ENCODE measurements at regions not wholly inside any gene's neighbourhood (a gene's known extent, or its start where the extent isn't known, plus 50 kb on each side); places are given as distances from the start of the nearest gene placed in this dataset.

DNA sequence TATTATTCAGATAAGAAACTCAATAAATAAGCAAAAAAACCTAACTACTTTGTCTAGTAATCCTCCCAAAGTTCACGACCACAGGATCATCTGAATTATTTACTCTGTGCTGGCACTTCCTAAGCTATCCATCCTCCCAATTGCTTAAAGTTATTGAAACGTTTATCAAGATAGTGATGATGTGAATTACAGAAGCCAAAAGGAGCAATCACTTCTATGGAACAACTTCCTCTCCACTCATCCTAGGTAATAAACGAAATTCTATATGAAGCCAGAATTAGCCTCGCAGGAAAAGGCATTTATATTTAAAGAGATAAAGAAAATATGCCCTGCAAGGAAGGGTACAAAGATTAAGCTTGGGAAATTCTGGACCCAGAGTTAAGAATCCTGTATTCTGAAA is 475.4 kb downstream of the NLGN4X start:
- Histone ChIP-seq H3K27ac (ENCODE audit: low read depth, low read length) (no peak overlapping the region), H3K9ac (ENCODE audit: low read length) (no peak overlapping the region), H3K4me3 (ENCODE audit: low read length) (no peak overlapping the region), H3K27me3 (ENCODE audit: control insufficient read depth, insufficient read depth, low read length) (no peaks in the 10 kb centered on the region), H3K4me1 (ENCODE audit: control insufficient read depth, insufficient read depth, low read length) (no peaks in the 10 kb centered on the region), H3K36me3 (ENCODE audit: control insufficient read depth, insufficient read depth, low read length) (no peaks in the 10 kb centered on the region)

DNA sequence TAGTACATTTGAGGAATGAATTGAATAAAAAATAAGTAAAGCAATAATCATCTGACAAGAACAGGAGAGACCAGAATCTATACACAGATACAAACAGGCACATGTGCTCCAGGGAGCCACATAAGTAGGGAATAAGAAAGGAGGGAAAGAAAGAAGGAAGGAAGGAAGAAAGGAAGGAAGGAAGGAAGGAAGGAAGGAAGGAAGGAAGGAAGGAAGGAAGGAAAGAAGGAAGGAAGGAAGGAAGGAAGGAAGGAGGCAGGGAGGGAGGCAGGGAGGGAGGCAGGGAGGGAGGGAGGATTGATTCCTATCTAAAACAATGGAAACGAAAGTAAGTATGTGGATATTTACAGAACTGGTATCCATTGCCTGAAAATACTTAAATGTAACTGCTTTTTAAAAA is 475.8 kb downstream of the NLGN4X start:
- Histone ChIP-seq H3K27me3 (ENCODE audit: control insufficient read depth, insufficient read depth, low read length) (no peaks in the 10 kb centered on the region), H3K9ac (ENCODE audit: low read length) (no peak overlapping the region), H3K4me1 (ENCODE audit: control insufficient read depth, insufficient read depth, low read length) (no peaks in the 10 kb centered on the region), H3K4me3 (ENCODE audit: low read length) (no peak overlapping the region), H3K27ac (ENCODE audit: low read depth, low read length) (no peak overlapping the region), H3K36me3 (ENCODE audit: control insufficient read depth, insufficient read depth, low read length) (no peaks in the 10 kb centered on the region)

DNA sequence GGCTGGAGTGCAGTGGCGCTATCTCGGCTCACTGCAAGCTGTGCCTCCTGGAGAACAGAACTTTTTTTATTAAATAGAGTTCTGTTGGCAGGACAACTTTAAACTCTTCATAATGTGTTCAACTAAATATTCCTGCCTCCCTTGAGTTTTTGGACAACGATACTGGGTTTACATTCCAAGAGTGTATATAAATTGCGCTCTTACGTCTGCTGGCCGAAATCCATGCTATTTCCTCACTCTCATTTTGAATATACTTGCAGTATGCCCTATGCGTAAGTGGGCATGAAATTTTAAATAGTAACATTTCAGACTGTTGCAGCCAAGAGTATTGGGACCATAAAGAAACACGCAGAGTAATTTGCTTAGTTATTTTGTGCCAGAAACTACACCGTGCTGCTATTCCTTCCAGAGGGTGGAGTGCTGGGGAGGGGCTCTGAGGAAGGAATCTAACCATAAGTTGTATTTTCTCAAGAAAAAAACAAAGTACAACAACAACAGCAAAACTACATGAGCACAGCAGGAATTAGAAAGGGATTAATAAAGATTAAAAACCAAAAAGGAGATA is 480.0 kb downstream of the NLGN4X start:
- Histone ChIP-seq H3K27ac (ENCODE audit: low read depth, low read length) (no peak overlapping the region), H3K4me3 (ENCODE audit: low read length) (no peak overlapping the region), H3K36me3 (ENCODE audit: control insufficient read depth, insufficient read depth, low read length) (no peaks in the 10 kb centered on the region), H3K9ac (ENCODE audit: low read length) (no peak overlapping the region), H3K4me1 (ENCODE audit: control insufficient read depth, insufficient read depth, low read length) (no peaks in the 10 kb centered on the region), H3K27me3 (ENCODE audit: control insufficient read depth, insufficient read depth, low read length) (no peaks in the 10 kb centered on the region)

DNA sequence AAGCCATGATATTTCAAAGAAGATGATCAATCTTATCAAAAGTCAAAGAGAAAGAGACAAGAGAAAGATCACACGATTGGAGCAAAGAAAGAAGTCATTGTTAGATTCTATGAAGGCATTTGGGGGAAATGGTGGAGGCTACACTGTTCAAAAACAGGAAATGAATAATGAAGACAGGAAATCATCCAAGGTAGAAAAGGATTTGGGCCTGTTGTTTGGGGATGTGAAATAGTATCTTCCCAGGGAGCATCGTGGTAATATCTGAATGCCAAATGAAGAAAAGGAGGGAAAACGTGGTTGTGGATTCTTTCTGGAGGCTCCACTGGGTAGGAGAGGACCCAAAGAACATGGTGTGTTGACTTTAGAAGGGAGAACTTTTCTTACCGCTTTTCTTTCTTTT is 482.4 kb downstream of the NLGN4X start:
- no peak overlapping the region for H3K9ac ChIP-seq (ENCODE audit: low read length)
- H3K36me3 ChIP-seq (ENCODE audit: control insufficient read depth, insufficient read depth, low read length) = no peaks in the 10 kb centered on the region
- no peaks in the 10 kb centered on the region for H3K27me3 ChIP-seq (ENCODE audit: control insufficient read depth, insufficient read depth, low read length)
- H3K27ac ChIP-seq (ENCODE audit: low read depth, low read length) = no peak overlapping the region
- no peak overlapping the region for H3K4me3 ChIP-seq (ENCODE audit: low read length)
- H3K4me1 ChIP-seq (ENCODE audit: control insufficient read depth, insufficient read depth, low read length) = no peaks in the 10 kb centered on the region

DNA sequence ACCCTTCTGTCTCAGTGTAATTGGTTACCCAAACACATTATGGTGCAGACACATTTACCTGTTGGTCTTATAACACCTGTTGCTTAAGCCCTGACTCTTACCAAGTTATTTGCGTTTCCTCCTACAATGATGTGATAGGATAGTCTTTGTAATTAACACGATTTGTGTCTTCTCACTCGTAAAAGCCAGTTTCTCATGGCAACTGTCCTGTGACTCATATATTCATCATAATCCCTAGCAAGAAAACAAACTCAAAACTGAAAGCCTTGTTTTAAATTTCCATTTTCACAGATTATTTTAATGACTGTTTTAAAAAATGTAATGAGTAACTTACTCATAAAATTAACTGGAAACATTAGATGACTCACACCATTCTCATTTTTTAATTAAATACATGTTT is 495.2 kb downstream of the NLGN4X start:
- no peaks in the 10 kb centered on the region for H3K27me3 ChIP-seq (ENCODE audit: control insufficient read depth, insufficient read depth, low read length)
- H3K4me1 ChIP-seq (ENCODE audit: control insufficient read depth, insufficient read depth, low read length) = no peaks in the 10 kb centered on the region
- H3K4me3 ChIP-seq (ENCODE audit: low read length) = no peak overlapping the region
- no peaks in the 10 kb centered on the region for H3K36me3 ChIP-seq (ENCODE audit: control insufficient read depth, insufficient read depth, low read length)
- H3K27ac ChIP-seq (ENCODE audit: low read depth, low read length) = no peak overlapping the region
- no peak overlapping the region for H3K9ac ChIP-seq (ENCODE audit: low read length)

DNA sequence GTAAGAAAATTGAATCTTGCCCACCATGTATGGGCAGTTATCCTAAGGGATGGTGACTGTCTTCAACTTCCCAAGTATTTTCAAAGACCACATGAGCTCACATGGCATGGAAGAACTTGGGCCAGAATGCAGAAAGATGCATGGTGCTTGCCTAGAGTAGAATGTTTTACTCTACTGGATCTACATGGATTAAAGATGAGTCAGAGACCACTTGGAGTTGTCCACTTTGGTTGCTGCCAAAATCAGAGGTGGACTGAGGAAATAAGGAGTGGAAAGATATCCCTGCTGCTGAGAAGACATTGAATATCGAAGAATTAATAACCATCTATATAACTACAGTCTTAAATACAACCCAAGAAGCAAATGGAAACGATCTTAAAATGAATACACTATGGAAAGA is 498.1 kb downstream of the NLGN4X start:
- Histone ChIP-seq H3K4me3 (ENCODE audit: low read length) (no peak overlapping the region), H3K9ac (ENCODE audit: low read length) (no peak overlapping the region), H3K27ac (ENCODE audit: low read depth, low read length) (no peak overlapping the region), H3K36me3 (ENCODE audit: control insufficient read depth, insufficient read depth, low read length) (no peaks in the 10 kb centered on the region), H3K4me1 (ENCODE audit: control insufficient read depth, insufficient read depth, low read length) (no peaks in the 10 kb centered on the region), H3K27me3 (ENCODE audit: control insufficient read depth, insufficient read depth, low read length) (no peaks in the 10 kb centered on the region)

DNA sequence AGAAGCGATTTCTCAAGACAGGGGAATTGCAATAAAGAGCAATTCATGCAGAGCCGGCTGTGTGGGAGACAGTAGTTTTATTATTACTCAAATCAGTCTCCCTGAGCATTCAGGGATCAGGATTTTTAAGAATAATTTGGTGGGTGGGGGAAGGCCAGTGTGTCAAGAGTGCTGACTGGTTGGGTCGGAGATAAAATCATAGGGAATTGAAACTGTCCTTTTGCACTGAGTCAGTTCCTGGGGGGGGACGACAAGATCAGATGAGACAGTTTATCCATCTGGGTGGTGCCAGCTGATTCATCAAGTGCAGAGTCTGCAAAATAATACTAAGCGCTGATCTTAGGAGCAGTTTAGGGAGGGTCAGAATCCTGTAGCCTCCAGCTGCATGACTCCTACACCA is 502.4 kb downstream of the NLGN4X start:
- H3K4me1 ChIP-seq (ENCODE audit: control insufficient read depth, insufficient read depth, low read length) = no peaks in the 10 kb centered on the region
- H3K27ac ChIP-seq (ENCODE audit: low read depth, low read length) = no peak overlapping the region
- H3K4me3 ChIP-seq (ENCODE audit: low read length) = no peak overlapping the region
- no peaks in the 10 kb centered on the region for H3K36me3 ChIP-seq (ENCODE audit: control insufficient read depth, insufficient read depth, low read length)
- no peak overlapping the region for H3K9ac ChIP-seq (ENCODE audit: low read length)
- no peaks in the 10 kb centered on the region for H3K27me3 ChIP-seq (ENCODE audit: control insufficient read depth, insufficient read depth, low read length)

DNA sequence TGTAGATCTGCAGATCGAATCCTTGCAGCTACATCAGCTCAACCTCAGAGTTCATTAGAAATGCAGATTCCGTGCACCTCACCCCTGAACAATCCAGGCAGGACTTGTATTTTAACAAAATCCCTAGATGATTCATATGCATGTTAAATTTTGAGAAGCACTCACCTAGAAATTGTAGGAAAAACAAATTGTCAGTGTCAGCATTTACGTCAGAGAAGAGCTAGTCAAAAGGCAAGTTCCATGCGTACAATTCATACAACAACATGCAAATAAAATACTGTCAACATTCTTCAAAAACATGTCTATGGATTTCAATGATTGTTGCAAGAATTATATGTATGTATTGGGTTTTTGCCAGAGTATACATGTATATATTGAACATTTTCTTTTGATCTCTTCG is 504.5 kb downstream of the NLGN4X start:
- no peak overlapping the region for H3K4me3 ChIP-seq (ENCODE audit: low read length)
- no peak overlapping the region for H3K9ac ChIP-seq (ENCODE audit: low read length)
- no peak overlapping the region for H3K27ac ChIP-seq (ENCODE audit: low read depth, low read length)
- no peaks in the 10 kb centered on the region for H3K36me3 ChIP-seq (ENCODE audit: control insufficient read depth, insufficient read depth, low read length)
- H3K27me3 ChIP-seq (ENCODE audit: control insufficient read depth, insufficient read depth, low read length) = no peaks in the 10 kb centered on the region
- no peaks in the 10 kb centered on the region for H3K4me1 ChIP-seq (ENCODE audit: control insufficient read depth, insufficient read depth, low read length)

DNA sequence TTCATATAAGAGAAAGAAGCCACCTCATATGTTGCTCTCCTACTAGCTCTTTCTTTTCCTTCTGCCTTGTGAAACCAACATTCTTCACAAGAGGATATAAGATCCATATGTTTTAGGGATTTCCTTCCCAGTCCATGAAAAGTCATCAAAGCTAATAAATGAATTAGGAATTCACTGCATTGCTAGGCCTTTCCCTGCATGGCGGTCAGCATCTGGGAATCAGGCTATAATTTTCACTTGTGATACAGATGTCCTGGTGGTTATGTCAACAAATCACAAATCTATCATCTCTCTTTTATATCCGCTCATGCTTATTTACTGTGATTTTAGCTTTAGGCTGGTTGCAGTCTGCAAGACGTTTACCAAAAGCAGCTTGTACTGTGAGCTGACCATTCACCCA is 510.0 kb downstream of the NLGN4X start:
- no peaks in the 10 kb centered on the region for H3K36me3 ChIP-seq (ENCODE audit: control insufficient read depth, insufficient read depth, low read length)
- H3K4me1 ChIP-seq (ENCODE audit: control insufficient read depth, insufficient read depth, low read length) = no peaks in the 10 kb centered on the region
- H3K27ac ChIP-seq (ENCODE audit: low read depth, low read length) = no peak overlapping the region
- no peak overlapping the region for H3K4me3 ChIP-seq (ENCODE audit: low read length)
- H3K9ac ChIP-seq (ENCODE audit: low read length) = no peak overlapping the region
- no peaks in the 10 kb centered on the region for H3K27me3 ChIP-seq (ENCODE audit: control insufficient read depth, insufficient read depth, low read length)

DNA sequence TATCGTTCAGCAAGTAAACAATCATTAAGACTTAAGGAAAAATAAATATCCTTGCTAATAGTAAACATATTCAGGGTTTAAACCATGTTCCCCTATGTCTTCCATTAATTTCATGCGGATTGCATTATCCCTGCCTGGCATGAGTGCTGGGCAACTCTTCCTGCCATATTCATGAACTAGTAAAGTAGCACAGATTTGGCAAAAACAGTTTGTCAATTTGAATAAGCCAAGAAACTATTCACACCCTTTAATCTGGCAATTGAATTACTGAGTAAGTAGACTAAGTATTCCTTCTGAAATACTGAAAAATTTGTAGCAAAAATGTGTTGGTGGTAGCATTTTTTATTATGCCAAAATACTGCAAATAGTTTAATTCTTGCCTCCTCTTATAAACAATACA is 512.0 kb downstream of the NLGN4X start:
- no peaks in the 10 kb centered on the region for H3K4me1 ChIP-seq (ENCODE audit: control insufficient read depth, insufficient read depth, low read length)
- H3K4me3 ChIP-seq (ENCODE audit: low read length) = no peak overlapping the region

DNA sequence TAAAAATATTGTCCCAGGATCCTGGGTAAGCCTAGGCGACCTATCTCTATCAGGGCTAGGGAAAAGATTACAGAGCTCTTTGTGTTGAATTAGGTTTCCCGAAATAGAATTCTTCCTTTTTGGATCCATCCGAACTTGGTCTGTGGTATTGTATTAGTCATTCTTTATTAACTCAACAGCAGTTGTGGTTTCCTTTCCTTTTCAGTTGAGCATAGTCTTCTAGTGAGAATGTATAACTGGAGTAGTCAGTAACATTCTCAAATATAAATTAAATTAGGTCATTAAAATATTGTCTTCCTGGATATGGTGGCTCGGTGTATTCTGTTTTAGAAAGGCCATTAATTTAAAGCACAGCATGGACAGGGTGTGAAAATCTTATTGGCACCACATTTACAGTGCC is 520.4 kb downstream of the NLGN4X start:
- no peaks in the 10 kb centered on the region for H3K27me3 ChIP-seq (ENCODE audit: control insufficient read depth, insufficient read depth, low read length)
- no peaks in the 10 kb centered on the region for H3K36me3 ChIP-seq (ENCODE audit: control insufficient read depth, insufficient read depth, low read length)
- H3K4me3 ChIP-seq (ENCODE audit: low read length) = no peak overlapping the region
- H3K9ac ChIP-seq (ENCODE audit: low read length) = no peak overlapping the region
- no peaks in the 10 kb centered on the region for H3K4me1 ChIP-seq (ENCODE audit: control insufficient read depth, insufficient read depth, low read length)
- no peak overlapping the region for H3K27ac ChIP-seq (ENCODE audit: low read depth, low read length)

More for the DNA sequence above, 512.0 kb downstream of the NLGN4X start:
- H3K9ac ChIP-seq (ENCODE audit: low read length) = no peak overlapping the region
- H3K27ac ChIP-seq (ENCODE audit: low read depth, low read length) = no peak overlapping the region
- no peaks in the 10 kb centered on the region for H3K27me3 ChIP-seq (ENCODE audit: control insufficient read depth, insufficient read depth, low read length)
- H3K36me3 ChIP-seq (ENCODE audit: control insufficient read depth, insufficient read depth, low read length) = no peaks in the 10 kb centered on the region

DNA sequence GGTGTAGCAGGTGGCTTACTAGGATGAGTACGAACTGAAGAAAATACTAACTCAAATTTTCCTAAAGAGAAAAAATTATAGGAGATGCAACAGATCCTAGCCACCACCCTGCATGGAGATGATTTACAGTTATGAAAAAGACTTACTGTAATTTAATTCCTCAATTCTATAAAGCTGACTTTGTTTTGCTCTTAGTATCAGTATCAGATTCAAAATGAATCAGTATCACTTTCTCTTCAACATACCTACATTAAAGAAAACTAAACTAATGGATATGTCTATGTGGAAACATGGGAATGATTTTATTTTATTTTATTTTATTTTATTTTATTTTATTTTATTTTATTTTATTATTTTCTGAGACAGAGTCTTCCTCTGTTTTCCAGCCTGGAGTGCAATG is 525.8 kb downstream of the NLGN4X start:
- H3K4me3 ChIP-seq (ENCODE audit: low read length) = no peak overlapping the region
- H3K27ac ChIP-seq (ENCODE audit: low read depth, low read length) = no peak overlapping the region
- no peaks in the 10 kb centered on the region for H3K27me3 ChIP-seq (ENCODE audit: control insufficient read depth, insufficient read depth, low read length)
- no peaks in the 10 kb centered on the region for H3K4me1 ChIP-seq (ENCODE audit: control insufficient read depth, insufficient read depth, low read length)
- H3K9ac ChIP-seq (ENCODE audit: low read length) = no peak overlapping the region
- H3K36me3 ChIP-seq (ENCODE audit: control insufficient read depth, insufficient read depth, low read length) = no peaks in the 10 kb centered on the region

DNA sequence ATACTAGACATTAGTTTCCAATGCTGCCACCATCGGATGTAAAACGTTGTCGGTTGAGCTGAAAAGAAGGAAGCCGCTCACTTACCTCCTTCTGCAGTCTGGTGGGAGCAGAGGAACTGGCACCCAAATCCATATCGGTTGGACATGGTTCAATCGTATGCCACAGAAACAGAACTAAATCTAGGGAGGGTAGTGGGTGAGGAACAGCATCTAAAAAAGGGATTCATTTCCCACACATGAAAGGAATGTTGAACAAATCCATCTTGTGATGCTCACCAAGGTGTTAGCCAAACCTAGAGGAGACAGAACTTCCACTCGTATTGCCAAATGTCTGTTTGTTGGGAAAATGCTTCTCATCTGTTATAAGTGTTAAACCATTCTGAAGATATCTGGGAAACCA is 532.7 kb downstream of the NLGN4X start:
- no peaks in the 10 kb centered on the region for H3K4me1 ChIP-seq (ENCODE audit: control insufficient read depth, insufficient read depth, low read length)
- no peaks in the 10 kb centered on the region for H3K36me3 ChIP-seq (ENCODE audit: control insufficient read depth, insufficient read depth, low read length)
- no peak overlapping the region for H3K9ac ChIP-seq (ENCODE audit: low read length)
- H3K4me3 ChIP-seq (ENCODE audit: low read length) = no peak overlapping the region
- no peak overlapping the region for H3K27ac ChIP-seq (ENCODE audit: low read depth, low read length)
- H3K27me3 ChIP-seq (ENCODE audit: control insufficient read depth, insufficient read depth, low read length) = no peaks in the 10 kb centered on the region
